AG09319 (cell line): ENCODE measurements at regions not wholly inside any gene's neighbourhood (a gene's known extent, or its start where the extent isn't known, plus 50 kb on each side); places are given as distances from the start of the nearest gene placed in this dataset.

ENCODE experiments used
- DNase-seq: peaks from one replicate; pipeline ENCODE4 v3.0.0-alpha.2; 2010; ENCODE audit warnings: low read depth; ENCODE audit errors: extremely low read depth
- CTCF ChIP-seq: IDR thresholded peaks from 2 replicates; pipeline ENCODE4 v1.5.1; 2011; ENCODE audit warnings: low read depth, mild to moderate bottlenecking, inconsistent platforms, low read length, moderate library complexity

- TF ChIP-seq CTCF: no peak
- no peak for DNase-seq
Measured at GRCh38 chr6:71649915-71650314, 236.4 kb upstream of the RIMS1 start.

- no peak for TF ChIP-seq CTCF
- DNase-seq: no peak
Measured at GRCh38 chr6:71651636-71652035, 234.7 kb upstream of the RIMS1 start.

GRCh38 chr6:71656121-71656520 lies 230.2 kb upstream of the RIMS1 start:
- no peak for TF ChIP-seq CTCF
- no peak for DNase-seq

- no peak for TF ChIP-seq CTCF
- DNase-seq: no peak
Measured at GRCh38 chr6:71665931-71666330, 220.4 kb upstream of the RIMS1 start.

- TF ChIP-seq CTCF: no peak
- no peak for DNase-seq
Measured at GRCh38 chr6:71672876-71673275, 213.5 kb upstream of the RIMS1 start.

GRCh38 chr6:71675386-71675785 lies 211.0 kb upstream of the RIMS1 start:
- no peak for DNase-seq
- no peak for TF ChIP-seq CTCF

GRCh38 chr6:71676298-71676697 lies 210.1 kb upstream of the RIMS1 start:
- no peak for TF ChIP-seq CTCF
- no peak for DNase-seq
